ENCODE measurements at regions not wholly inside any gene's neighbourhood (a gene's known extent, or its start where the extent isn't known, plus 50 kb on each side); places are given as distances from the start of the nearest gene placed in this dataset.

DNA sequence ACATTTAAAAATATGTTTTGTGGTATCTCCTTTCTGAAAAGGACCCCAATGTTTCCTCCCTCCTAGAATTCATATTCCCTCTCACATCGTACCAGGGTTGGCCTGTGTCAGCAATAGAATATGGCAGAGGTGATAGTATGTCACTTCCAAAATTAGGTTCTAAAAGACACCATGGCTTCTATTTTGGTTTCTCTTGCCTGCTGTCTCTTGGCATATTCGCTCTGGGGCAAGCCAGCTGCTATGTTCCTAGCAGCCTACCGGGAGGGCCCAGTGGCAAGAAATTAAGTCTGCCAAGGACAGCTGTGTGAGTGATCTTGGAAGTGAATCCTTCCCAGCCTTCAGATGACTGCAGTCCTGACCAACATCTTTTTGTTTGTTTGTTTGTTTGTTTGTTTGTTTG lies 92.9 kb upstream of the PPM1J start:
- no peak for TF ChIP-seq EZH2 (IDR thresholded peaks at IDR 0.05; ENCODE audit: low read length, missing control alignments)
- TF ChIP-seq, protein P1, sequence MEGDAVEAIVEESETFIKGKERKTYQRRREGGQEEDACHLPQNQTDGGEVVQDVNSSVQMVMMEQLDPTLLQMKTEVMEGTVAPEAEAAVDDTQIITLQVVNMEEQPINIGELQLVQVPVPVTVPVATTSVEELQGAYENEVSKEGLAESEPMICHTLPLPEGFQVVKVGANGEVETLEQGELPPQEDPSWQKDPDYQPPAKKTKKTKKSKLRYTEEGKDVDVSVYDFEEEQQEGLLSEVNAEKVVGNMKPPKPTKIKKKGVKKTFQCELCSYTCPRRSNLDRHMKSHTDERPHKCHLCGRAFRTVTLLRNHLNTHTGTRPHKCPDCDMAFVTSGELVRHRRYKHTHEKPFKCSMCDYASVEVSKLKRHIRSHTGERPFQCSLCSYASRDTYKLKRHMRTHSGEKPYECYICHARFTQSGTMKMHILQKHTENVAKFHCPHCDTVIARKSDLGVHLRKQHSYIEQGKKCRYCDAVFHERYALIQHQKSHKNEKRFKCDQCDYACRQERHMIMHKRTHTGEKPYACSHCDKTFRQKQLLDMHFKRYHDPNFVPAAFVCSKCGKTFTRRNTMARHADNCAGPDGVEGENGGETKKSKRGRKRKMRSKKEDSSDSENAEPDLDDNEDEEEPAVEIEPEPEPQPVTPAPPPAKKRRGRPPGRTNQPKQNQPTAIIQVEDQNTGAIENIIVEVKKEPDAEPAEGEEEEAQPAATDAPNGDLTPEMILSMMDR (conservative IDR thresholded peaks at IDR 0.05 in 1 of 2, IDR thresholded peaks at IDR 0.05 in 1 of 2; ENCODE audit: low read depth in 1 of 2, low read length in 2 of 2) = no peak
